AG08395 (cell line): ENCODE measurements at regions not wholly inside any gene's neighbourhood (a gene's known extent, or its start where the extent isn't known, plus 50 kb on each side); places are given as distances from the start of the nearest gene placed in this dataset.
A peak's percentile ranks its signal among the peaks of the same experiment; 100 is the strongest.
"Not testable (repeated sequence)": the region's sequence is repeated elsewhere in the genome, so short reads cannot be mapped to it uniquely, and the experiment has no call there.

Experiments used
- DNase-seq: peaks from one replicate; pipeline ENCODE4 v3.0.0; 2012; ENCODE audit warnings: mixed read lengths, low spot score

DNA sequence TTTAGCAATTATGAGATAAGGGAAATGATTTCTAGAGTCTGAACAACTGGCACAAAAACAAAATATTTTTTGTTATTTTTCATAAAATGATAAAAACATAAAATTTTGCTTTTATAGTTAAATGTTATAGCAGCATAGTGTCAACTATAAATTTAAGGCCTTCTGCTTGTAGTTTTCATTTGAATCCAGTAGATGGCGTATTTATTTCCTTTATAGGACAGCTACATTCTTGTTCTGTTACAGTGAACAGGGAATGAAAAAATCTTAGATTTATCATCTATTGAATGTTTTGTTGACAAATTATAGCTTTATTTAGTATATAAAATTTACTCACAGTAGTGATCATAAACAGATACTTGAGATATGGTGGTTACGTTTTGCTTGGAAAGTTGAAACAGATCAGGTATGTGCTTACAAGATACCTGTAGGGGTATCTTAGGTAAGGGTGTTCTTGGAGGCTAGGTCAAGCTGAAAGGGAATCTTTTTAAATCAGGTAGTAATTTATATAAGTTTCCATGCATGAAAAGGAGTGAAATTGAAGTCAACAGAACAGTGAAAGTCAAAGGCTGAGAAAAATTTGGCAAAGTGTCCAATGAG lies 239.3 kb upstream of the GRIN3A start:
- peak; percentile 6 for DNase-seq

- no peak for DNase-seq
Observed at GRCh38 chr9:101970609-101971008, 232.2 kb upstream of the GRIN3A start.

DNA sequence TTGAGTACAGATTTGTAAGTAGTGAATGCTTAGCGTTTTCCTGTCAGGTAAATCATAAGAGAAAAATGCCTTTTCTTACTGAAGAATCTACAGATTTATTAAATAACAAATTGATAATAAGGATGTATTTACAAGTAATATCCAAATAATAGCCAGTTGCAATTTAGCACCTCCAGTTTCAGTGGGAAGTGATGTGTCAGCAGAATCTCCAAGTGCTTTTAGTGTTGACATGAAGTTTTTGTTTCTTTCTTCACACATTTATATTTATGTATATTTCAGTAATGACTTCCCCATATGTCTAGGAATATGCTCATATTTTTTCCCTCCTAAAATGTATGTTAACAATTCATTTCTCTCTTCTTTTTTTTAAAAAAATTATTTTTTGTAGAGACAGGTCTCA lies 229.9 kb upstream of the GRIN3A start:
- DNase-seq = no peak

GRCh38 chr9:101966691-101967090 lies 228.2 kb upstream of the GRIN3A start:
- DNase-seq = no peak

DNA sequence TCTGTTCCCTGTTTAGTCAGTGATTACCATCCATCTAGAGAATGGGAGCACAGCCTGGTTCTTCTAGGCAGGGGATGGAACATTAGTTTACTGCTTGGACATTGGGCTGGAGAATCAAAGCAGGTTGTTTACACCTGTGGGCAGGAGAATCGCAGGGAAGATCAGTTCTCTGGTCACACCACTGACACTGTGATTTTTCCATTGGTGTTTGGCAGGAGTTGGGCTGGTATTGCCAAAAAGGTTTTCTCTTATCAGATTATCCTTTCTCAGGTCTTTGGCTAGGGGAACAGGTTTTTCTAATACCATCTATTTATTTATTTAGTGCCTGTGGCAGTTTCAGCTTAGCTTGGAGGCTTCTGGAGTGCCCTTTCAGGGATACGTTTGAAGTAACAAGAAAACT lies 219.3 kb upstream of the GRIN3A start:
- no peak for DNase-seq

- DNase-seq = no peak
Observed at GRCh38 chr9:101951598-101951997, 213.2 kb upstream of the GRIN3A start.

DNA sequence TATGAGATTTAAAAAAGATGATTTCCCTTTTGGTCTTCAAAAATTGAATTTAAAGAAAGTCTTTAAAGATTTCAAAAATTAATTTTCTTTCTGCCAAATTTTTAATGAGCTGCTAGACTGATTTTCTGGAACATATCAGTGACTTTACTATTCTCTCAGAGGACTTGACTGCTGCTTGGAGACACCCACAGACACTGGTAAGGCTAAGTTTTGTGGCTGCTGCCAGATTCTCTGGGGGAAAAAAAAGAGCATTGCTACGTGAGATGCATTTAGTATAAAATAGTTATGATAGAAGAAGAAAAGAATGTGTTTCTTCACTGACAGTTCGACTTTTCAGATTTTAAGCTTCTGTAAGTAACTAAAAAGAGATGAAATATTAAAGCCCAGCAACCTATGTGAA lies 193.3 kb upstream of the GRIN3A start:
- DNase-seq = no peak

DNA sequence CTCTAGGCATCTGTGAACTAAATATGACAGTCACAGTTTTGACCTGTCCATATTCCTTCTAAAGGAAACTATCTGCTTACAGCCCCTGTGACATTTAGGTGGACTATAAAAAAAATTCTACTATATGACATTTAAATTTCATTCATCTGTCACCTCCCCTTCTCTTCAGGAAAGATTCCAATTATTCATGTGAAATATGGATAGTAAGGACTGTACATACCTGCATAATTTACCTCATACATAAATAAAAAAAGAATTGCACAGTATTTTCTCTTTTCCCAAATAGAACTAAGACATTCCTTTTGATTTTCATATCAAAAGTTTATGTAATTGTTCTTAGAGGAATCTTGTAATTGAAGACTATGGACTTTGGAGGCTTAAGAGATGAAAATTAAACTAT lies 192.3 kb upstream of the GRIN3A start:
- DNase-seq = no peak

- no peak for DNase-seq
Observed at GRCh38 chr9:101925498-101925897, 187.1 kb upstream of the GRIN3A start.

GRCh38 chr9:101923451-101923850 lies 185.0 kb upstream of the GRIN3A start:
- DNase-seq = no peak

- not testable (repeated sequence) for DNase-seq
Observed at GRCh38 chr9:101916948-101917347, 178.5 kb upstream of the GRIN3A start.

DNA sequence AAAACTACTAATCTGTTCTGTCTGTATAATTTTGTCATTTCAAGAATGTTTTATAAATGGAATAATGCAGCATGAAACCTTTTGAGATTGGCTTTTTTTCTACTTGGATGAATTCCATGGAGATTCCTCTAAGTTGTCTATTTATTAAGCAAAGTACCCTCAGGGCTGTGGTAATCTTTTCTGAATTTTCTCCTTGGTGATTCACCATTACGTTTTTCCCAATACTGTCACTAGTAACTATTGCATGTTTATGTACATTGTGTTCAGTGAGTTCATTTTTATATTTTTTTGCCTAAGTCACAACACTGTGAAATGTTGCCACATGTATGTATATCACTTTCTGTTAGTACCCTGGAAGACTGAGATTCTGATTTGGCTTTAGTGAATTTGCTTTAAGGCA lies 177.0 kb upstream of the GRIN3A start:
- DNase-seq = no peak

GRCh38 chr9:101912698-101913097 lies 174.3 kb upstream of the GRIN3A start:
- no peak for DNase-seq

GRCh38 chr9:101907466-101907865 lies 169.0 kb upstream of the GRIN3A start:
- no peak for DNase-seq

- DNase-seq = no peak
Observed at GRCh38 chr9:101904845-101905244, 166.4 kb upstream of the GRIN3A start.

GRCh38 chr9:101902051-101902450 lies 163.6 kb upstream of the GRIN3A start:
- DNase-seq = no peak

GRCh38 chr9:101897196-101897595 lies 158.7 kb upstream of the GRIN3A start:
- no peak for DNase-seq

DNA sequence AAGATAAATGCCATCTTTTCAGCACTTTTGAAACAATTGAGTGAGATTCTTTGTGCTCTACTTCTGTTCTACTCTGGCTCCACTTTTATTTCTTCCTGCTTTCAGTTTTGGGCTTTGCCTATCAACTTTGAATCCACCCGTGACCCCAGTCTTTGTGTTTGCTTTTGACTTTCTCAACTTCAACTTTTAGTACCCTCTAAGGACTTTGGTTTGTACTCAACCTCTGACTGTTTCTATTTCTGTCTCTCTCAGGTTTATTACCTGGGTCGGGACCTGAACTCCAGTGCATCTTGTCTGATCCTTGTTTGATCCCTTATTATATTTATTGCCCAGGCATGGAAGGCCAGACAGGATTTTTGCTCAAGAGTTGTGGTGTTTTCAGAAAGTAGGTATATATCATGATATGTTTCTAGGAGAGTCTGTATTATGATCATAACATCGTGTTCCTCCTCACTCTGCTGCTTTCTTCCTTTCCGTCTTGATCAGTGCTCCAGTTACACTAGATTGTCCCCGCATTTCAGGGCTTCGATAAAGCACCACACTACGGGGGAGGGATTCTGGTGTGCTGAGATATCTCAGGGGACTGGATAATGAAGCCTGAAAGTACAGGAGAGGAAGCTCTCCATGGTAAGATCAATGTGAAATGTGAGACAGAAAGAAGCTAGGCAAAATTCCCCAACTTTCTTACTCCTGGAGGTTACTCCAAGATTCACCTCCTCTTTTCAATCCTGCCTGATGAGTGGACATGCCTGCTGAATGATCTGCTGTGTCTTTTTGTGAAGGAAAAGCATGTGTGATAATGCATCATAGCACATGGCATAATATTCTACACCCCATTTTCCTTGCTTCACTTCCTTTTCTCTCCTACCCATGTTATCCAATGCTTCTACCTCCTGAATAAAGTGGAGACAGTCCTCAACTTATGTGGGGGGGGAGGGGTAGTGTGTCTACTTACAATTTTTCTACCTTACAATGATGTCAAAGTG lies 155.5 kb upstream of the GRIN3A start:
- no peak for DNase-seq

DNA sequence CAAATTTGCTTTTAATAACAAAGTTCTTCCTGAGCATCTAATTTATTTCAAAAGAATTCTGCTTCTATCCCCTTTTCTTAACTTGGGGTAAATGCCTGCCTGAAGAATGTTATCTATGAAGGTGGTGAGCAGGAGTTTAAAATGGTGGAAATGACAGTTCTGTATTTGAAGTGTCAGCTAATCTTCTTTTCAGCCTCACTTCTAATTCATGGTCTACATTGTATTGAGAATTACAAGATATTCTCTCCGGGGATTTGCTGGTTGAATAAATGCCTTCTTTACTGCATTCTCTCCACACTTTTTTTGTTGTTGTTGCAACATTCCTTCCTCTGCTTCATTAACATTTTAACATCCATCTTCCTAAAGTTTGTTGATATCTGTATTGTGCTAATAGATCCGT lies 143.1 kb upstream of the GRIN3A start:
- DNase-seq = no peak

GRCh38 chr9:101880846-101881245 lies 142.4 kb upstream of the GRIN3A start:
- no peak for DNase-seq

- DNase-seq = no peak
Observed at GRCh38 chr9:101878734-101879133, 140.3 kb upstream of the GRIN3A start.

- no peak for DNase-seq
Observed at GRCh38 chr9:101877439-101877838, 139.0 kb upstream of the GRIN3A start.

DNA sequence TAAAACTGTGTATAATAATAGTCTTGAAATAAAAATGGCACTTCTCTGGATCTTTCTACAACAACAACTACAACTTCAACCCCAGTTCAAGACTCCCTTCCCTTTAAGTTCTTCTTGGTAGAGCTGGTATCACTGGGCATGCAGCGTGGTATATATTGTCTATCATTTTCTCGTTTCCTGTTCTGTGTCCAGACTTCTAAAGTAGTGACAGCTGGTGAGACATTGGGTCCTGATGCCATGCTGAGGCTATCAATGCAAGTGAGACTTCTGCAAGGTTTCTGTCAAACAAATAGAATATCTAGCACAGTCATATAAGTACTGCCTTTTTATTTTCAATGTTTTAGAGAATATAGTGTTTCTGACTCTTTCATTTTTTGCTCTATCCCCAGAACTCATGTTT lies 123.0 kb upstream of the GRIN3A start:
- no peak for DNase-seq

- no peak for DNase-seq
Observed at GRCh38 chr9:101860920-101861319, 122.5 kb upstream of the GRIN3A start.
